Osteocyte (in vitro differentiated cells): ENCODE measurements at regions not wholly inside any gene's neighbourhood (a gene's known extent, or its start where the extent isn't known, plus 50 kb on each side); places are given as distances from the start of the nearest gene placed in this dataset.
A peak's percentile ranks its signal among the peaks of the same experiment; 100 is the strongest.

Source experiments
- DNase-seq: peaks from one replicate; pipeline ENCODE4 v3.0.0; 2021; ENCODE audit warnings: mixed read lengths; ENCODE audit not compliant: unreplicated experiment; ENCODE audit errors: extremely low spot score
- H3K27ac Mint-ChIP-seq: one replicate; pipeline ENCODE4 v1.8.0; 2021; ENCODE audit warnings: mild to moderate bottlenecking, mixed read lengths; ENCODE audit not compliant: unreplicated experiment
- H3K27me3 Mint-ChIP-seq: one replicate; pipeline ENCODE4 v1.8.0; 2021; ENCODE audit warnings: mixed read lengths; ENCODE audit not compliant: unreplicated experiment
- H3K36me3 Mint-ChIP-seq: one replicate; pipeline ENCODE4 v1.8.0; 2021; ENCODE audit warnings: mixed read lengths; ENCODE audit not compliant: unreplicated experiment
- H3K4me1 Mint-ChIP-seq: one replicate; pipeline ENCODE4 v1.8.0; 2021; ENCODE audit warnings: mixed read lengths; ENCODE audit not compliant: unreplicated experiment
- H3K4me3 Mint-ChIP-seq: one replicate; pipeline ENCODE4 v1.8.0; 2021; ENCODE audit warnings: mild to moderate bottlenecking, moderate library complexity, mixed read lengths; ENCODE audit not compliant: unreplicated experiment
- H3K9me3 Mint-ChIP-seq: one replicate; pipeline ENCODE4 v1.8.0; 2021; ENCODE audit warnings: mixed read lengths; ENCODE audit not compliant: unreplicated experiment
- CTCF ChIP-seq: fragments of 200-600 bp; sonication (generic); IDR thresholded peaks from 2 replicates; pipeline ENCODE4 v1.5.0; 2021; ENCODE audit warnings: antibody characterized with exemption, mild to moderate bottlenecking, moderate library complexity

GRCh38 chr14:65269732-65270131 is 142.8 kb upstream of the FUT8 start:
- Mint-ChIP-seq H3K9me3 (no peaks in the 10 kb centered on the region), H3K4me1 (no peaks in the 10 kb centered on the region), H3K4me3 (no peak overlapping the region), H3K36me3 (no peaks in the 10 kb centered on the region), H3K27ac (no peak overlapping the region), H3K27me3 (peaks cover 7% of the 10 kb centered on the region)
- no peak for DNase-seq
- TF ChIP-seq CTCF, result no peak

- TF ChIP-seq CTCF, result no peak
- Mint-ChIP-seq H3K27ac (peak overlapping the region; percentile 84), H3K9me3 (no peaks in the 10 kb centered on the region), H3K4me3 (no peak overlapping the region), H3K27me3 (peaks cover 2% of the 10 kb centered on the region), H3K4me1 (peaks cover 29% of the 10 kb centered on the region), H3K36me3 (no peaks in the 10 kb centered on the region)
- DNase-seq, result no peak
Observed at GRCh38 chr14:65277027-65277426, 135.5 kb upstream of the FUT8 start.

GRCh38 chr14:65277580-65278270 is 134.8 kb upstream of the FUT8 start:
- H3K27ac Mint-ChIP-seq, result peak overlapping the region; percentile 84
- H3K4me3 Mint-ChIP-seq, result peak overlapping the region; percentile 26
- H3K4me1 Mint-ChIP-seq, result peaks cover 36% of the 10 kb centered on the region
- H3K27me3 Mint-ChIP-seq, result peaks cover 2% of the 10 kb centered on the region
- H3K36me3 Mint-ChIP-seq, result no peaks in the 10 kb centered on the region
- no peak for DNase-seq
- no peak for TF ChIP-seq CTCF
- H3K9me3 Mint-ChIP-seq, result no peaks in the 10 kb centered on the region

- Mint-ChIP-seq H3K36me3 (no peaks in the 10 kb centered on the region), H3K4me3 (no peak overlapping the region), H3K27me3 (peaks cover 2% of the 10 kb centered on the region), H3K27ac (no peak overlapping the region), H3K9me3 (no peaks in the 10 kb centered on the region), H3K4me1 (peaks cover 44% of the 10 kb centered on the region)
- no peak for DNase-seq
- TF ChIP-seq CTCF, result no peak
Observed at GRCh38 chr14:65278589-65278988, 133.9 kb upstream of the FUT8 start.

GRCh38 chr14:65279510-65279909 is 133.0 kb upstream of the FUT8 start:
- Mint-ChIP-seq H3K4me3 (no peak overlapping the region), H3K4me1 (peaks cover 44% of the 10 kb centered on the region), H3K36me3 (no peaks in the 10 kb centered on the region), H3K9me3 (no peaks in the 10 kb centered on the region), H3K27ac (no peak overlapping the region), H3K27me3 (no peaks in the 10 kb centered on the region)
- TF ChIP-seq CTCF, result no peak
- no peak for DNase-seq
